Activated naive CD8-positive, alpha-beta T cell treated with anti-CD3 and anti-CD28 coated beads, Interleukin-2, amount 50 U/mL, for 16 hours (primary cell): ENCODE measurements at regions not wholly inside any gene's neighbourhood (a gene's known extent, or its start where the extent isn't known, plus 50 kb on each side); places are given as distances from the start of the nearest gene placed in this dataset.

Source experiments
- DNase-seq: peaks from one replicate; pipeline ENCODE4 v3.0.0-alpha.2; 2020; ENCODE audit warnings: low read depth, low spot score

- no peak for DNase-seq
These were observed 95.4 kb upstream of the INSIG1 start for GRCh38 chr7:155202106-155202871.

- no peak for DNase-seq
These were observed 94.4 kb upstream of the INSIG1 start for GRCh38 chr7:155203059-155203881.

DNA sequence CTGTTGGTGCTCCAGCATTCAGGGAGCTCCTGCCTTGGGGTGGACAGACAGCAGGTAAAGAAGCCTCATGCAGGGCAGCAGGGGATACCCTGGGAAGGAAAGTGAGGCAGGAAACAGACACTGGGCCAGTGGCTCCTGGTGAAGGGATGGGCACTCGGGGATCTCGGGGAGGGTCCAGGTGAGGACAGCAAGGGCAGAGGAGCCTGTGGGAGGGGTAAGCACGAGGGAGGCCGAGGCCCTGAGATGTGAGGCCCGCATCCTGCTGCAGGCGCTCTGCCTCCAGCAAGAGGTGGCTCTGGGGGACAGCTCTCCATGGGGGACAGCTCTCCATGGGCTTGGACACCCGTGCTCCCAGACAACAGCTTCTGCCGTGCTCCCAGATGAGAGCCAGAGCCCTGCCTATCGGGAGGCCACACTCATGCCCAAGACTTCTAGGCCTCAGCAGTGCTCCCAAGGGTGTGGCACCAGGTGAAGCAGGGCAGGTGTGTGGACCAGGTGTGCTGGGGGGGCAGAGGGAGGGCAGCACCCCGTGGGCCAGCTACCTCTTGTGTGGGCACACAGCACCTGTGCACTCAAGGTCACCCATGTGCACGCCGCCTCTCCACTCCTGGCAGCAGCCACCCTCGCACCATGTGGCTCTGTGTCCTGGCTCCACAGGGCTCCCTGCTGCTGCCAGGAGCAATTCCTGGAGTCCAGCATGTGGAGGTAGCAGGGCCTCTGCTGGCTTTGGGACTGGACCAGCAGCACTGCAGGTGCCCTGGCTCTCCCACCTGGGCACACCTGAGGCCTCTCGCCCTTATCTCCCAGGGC lies 93.6 kb upstream of the INSIG1 start:
- no peak for DNase-seq

DNA sequence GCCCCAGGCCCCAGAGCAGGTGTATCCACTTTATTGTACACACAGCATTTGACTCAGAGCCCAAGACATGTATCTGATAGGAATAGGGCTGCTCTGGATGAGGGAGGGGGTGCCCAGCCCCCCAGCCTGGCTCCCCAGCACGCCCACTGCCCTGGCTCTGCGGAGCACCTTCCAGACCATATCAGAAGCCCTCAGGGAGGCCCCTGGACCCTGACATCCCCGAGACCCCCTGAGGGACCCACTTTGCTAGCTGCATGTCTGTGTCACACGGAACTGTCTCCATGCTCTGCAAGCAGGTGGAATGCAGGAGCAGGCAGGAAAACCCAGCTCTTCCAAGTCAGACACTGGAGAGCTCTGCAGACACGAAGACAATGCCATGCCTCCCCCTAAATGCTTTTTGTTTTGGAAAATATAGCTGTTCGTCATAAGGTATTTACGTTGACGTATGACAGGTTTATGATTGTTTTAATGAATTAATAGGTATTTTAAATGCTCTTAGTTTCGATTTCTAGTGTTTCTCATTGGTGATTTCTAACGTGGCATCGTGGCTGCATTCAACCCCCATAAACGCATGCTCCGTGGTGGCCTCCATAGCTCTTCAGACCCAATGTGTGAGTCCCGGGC lies 92.8 kb upstream of the INSIG1 start:
- no peak for DNase-seq

DNA sequence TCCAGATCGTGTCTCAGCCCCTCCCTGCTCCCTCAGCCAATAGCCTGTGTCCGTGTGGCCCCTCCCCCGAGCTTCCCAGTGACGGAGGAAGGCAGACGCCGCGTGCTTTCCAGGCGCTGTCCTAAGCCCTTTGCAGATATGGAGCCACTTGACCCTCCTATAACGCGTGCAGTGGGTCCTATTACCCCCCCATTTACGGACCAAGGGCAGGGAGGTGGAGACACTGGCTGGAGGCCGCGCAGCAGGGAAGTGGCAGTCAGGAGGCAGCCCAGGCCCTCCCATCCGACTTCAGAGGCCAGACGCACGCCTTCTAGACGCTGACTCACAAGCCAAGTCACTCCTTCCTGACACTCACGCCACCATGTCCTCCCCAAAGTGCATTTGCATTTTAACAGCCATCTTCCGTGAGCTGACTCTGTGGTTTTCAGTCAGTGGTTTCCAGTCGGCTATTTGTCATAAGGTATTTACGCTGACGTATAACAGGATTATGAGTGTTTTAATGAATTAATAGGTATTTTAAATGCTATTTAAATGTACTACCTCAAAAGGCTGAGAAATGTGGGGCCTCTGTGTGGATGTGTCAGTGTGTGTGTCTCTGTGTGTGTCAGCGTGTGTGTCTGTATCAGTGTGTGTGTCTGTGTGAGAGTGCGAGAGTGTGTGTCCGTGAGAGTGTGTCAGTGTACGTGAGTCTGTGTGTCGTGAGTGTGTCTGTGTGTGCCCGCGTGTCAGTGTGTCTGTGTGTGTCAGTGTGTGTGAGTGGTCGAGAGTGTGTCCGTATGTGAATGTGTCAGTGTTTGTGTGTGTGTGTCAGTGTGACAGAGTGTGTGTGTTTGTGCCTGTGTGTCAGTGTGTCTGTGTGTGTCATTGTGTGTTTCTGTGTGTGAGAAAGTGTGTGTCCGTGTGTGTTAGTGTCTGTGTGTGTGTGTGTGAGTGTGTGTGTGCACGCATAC lies 92.0 kb upstream of the INSIG1 start:
- peak; percentile 74 for DNase-seq

- DNase-seq: peak; percentile 55
These were observed 91.2 kb upstream of the INSIG1 start for GRCh38 chr7:155206318-155207020.

- DNase-seq: no peak
These were observed 90.2 kb upstream of the INSIG1 start for GRCh38 chr7:155207326-155208002.

GRCh38 chr7:155208681-155209477 lies 88.8 kb upstream of the INSIG1 start:
- no peak for DNase-seq

DNA sequence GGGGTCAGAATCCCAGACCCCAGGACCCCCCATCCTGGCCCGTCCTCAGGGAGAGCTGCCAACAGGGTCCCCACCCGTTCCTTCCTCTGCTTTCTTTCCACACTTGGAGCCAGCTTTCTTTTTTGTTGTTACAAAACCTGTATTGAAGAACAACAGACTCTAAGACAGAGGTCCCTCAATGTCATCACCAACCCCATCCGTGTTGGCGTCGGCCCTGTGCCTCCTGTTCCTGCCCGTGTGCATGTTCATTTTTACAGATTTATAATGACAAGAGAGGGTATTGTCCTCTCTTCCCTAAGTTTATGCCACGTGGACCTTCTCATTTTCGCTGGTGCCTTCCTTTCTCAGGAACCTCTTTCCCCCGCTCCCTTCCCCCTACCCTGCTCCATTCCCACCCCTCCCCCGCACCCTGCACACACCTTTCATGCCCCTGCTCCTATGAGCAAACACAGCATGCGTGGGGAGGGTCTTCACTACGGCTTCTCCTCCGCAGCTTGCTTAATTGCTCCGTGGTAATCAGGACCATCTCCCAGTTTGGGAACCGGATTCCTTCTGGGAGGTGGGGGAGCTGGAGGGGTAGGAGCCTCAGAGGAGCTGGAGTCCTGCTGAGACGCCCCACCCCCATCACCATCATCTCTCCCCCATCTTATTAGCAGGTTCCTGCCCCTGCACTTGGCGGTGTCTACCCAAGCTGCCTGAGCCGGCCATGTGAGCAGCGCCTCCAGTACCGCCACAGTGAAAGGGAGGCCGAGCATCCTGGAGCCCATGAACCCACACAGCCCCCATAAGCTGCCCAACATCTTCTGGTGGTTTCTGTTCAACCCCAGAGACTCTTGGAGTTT lies 88.0 kb upstream of the INSIG1 start:
- no peak for DNase-seq

DNA sequence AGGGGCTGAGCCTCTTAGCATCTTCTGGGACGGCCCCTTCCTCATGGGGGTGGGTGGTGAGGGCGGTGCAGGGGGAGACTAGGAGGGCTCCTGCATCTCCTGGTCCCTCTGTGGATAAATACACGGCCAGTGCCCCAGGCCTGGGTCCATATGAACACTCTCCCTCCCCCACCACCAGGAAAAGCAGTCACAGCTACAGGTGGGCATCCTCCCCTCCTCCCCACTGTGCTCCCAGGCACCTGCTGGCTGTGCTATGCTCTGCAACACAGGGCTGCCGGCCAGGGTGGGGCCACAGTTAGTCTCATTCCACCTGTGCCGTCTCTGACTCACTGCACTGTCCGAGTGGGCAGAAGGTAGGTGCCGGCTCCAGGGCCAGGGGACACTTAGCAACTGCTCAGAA lies 87.3 kb upstream of the INSIG1 start:
- DNase-seq: no peak

DNA sequence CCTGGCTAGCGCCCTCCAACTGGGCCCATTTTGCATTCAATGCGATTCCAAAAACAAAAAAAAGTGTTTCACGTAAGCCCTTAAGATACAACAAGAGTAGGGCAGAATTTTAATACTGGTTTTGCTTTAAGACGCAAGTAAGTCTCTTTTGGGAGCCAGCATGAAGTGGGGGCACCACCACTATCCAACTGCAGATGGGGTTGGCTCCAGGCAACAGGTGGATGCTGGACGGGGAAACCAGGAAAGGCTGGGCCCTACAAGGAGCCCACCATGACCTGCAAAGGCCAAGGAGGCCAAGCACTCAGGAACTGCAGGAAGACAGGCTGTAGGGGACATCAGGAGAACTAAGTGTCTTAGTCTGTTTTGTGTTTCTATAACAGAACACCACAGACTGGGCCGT lies 86.5 kb upstream of the INSIG1 start:
- DNase-seq: no peak

- DNase-seq: no peak
These were observed 85.9 kb upstream of the INSIG1 start for GRCh38 chr7:155211761-155212160.

GRCh38 chr7:155212301-155213015 lies 85.2 kb upstream of the INSIG1 start:
- DNase-seq: no peak

DNA sequence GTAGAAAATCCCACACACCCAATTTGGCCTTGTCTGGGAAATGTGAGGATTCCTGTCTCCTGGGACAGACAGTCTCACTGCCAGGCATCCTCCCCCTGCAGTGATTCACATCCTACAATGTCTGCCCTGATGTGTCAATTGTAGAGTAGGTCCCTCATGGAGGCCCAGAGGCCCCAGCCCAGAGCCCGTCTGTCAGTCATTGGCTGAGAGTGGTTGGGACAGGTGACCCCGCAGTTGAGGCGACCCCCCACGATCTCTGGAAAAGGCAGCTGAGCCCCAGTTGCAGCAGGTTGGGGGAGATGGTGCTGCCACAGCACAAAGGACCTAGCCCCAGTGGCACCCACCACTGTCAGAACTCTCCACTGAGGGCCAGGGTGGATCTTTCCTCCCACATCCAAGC lies 84.3 kb upstream of the INSIG1 start:
- no peak for DNase-seq

DNA sequence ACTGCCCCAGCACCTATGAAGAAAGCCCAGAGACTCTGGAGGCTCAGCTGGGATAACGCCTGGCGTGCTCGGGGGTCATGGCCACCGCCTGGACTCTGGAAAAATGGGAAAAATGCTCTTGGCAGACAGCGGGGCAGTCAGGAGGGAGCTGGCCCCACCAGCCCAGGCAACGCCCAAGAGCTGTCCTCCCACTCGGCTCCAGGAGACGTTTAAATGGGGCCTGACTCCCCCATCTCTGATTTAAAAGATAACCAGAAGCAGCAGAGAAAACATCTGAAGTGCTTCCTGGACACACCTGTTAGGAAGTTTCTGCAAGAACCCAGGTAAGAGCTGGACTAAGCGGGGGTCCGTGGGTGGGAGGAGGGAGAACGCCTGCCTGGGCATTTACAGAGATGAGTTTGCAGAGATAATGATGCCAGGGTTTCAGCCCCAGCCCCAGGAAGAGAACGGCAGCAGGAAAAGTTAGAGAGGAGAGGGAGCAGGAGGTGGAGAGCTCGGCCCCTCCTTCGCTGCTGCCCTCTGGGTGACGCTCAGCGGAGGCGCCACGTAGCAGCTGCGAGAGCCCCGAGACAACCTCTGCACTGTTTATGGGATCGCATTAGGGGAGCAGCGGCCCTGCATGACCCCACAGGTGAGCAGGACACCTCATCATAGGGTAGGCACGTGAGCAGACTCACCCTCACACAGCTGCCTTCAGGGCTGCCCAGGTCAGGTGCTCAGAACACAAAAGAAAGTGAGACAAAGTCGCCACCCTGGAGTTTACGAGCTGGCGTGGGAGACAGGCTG lies 83.5 kb upstream of the INSIG1 start:
- no peak for DNase-seq
